ENCODE measurements at regions not wholly inside any gene's neighbourhood (a gene's known extent, or its start where the extent isn't known, plus 50 kb on each side); places are given as distances from the start of the nearest gene placed in this dataset.
"Not testable (repeated sequence)": the region's sequence is repeated elsewhere in the genome, so short reads cannot be mapped to it uniquely, and the experiment has no call there.

- TF ChIP-seq ZNF70 (CRISPR knock-in tag; IDR thresholded peaks at IDR 0.05) (no peak), CSDC2 (CRISPR knock-in tag; IDR thresholded peaks at IDR 0.05) (no peak), SNAI2 (CRISPR knock-in tag; IDR thresholded peaks at IDR 0.05) (no peak), ZFP3 (CRISPR knock-in tag; IDR thresholded peaks at IDR 0.05) (no peak), ESRRG (CRISPR knock-in tag; IDR thresholded peaks at IDR 0.05) (no peak), ARNTL (CRISPR knock-in tag; IDR thresholded peaks at IDR 0.05; ENCODE audit: borderline replicate concordance, low read depth) (no peak), PPARA (CRISPR knock-in tag; IDR thresholded peaks at IDR 0.05; ENCODE audit: borderline replicate concordance) (no peak), BACH2 (CRISPR knock-in tag; IDR thresholded peaks at IDR 0.05; ENCODE audit: borderline replicate concordance) (no peak), CSRNP3 (CRISPR knock-in tag; IDR thresholded peaks at IDR 0.05) (no peak), TOX (CRISPR knock-in tag; IDR thresholded peaks at IDR 0.05; ENCODE audit: borderline replicate concordance) (no peak), ZNF565 (CRISPR knock-in tag; conservative IDR thresholded peaks at IDR 0.05; ENCODE audit: low read depth) (no peak), PATZ1 (CRISPR knock-in tag; IDR thresholded peaks at IDR 0.05; ENCODE audit: borderline replicate concordance) (no peak), TSHZ2 (CRISPR knock-in tag; IDR thresholded peaks at IDR 0.05) (no peak), GLIS3 (CRISPR knock-in tag; IDR thresholded peaks at IDR 0.05) (no peak), ZNF8 (CRISPR knock-in tag; IDR thresholded peaks at IDR 0.05) (no peak), RARB (CRISPR knock-in tag; IDR thresholded peaks at IDR 0.05) (no peak), ISL1 (CRISPR knock-in tag; IDR thresholded peaks at IDR 0.05) (no peak), ZFP30 (CRISPR knock-in tag; IDR thresholded peaks at IDR 0.05) (no peak), POU6F1 (CRISPR knock-in tag; IDR thresholded peaks at IDR 0.05; ENCODE audit: borderline replicate concordance, low read depth) (no peak), OSR1 (CRISPR knock-in tag; IDR thresholded peaks at IDR 0.05) (no peak)
- no peak for ATAC-seq
Observed at GRCh38 chr2:172313715-172314341, 113.6 kb upstream of the ITGA6 start.

- ATAC-seq = not testable (repeated sequence)
Observed at GRCh38 chr2:172315070-172315469, 112.3 kb upstream of the ITGA6 start.

GRCh38 chr2:172322049-172322448 lies 105.3 kb upstream of the ITGA6 start:
- no peak for TF ChIP-seq ARNTL (CRISPR knock-in tag; IDR thresholded peaks at IDR 0.05; ENCODE audit: borderline replicate concordance, low read depth)
- TF ChIP-seq ZNF70 (CRISPR knock-in tag; IDR thresholded peaks at IDR 0.05) = no peak
- TF ChIP-seq SNAI2 (CRISPR knock-in tag; IDR thresholded peaks at IDR 0.05) = no peak
- no peak for TF ChIP-seq TCF4 (CRISPR knock-in tag; IDR thresholded peaks at IDR 0.05; ENCODE audit: borderline replicate concordance)
- TF ChIP-seq ZNF565 (CRISPR knock-in tag; conservative IDR thresholded peaks at IDR 0.05; ENCODE audit: low read depth) = no peak
- no peak for TF ChIP-seq ZC3H10 (CRISPR knock-in tag; IDR thresholded peaks at IDR 0.05)
- no peak for TF ChIP-seq RARB (CRISPR knock-in tag; IDR thresholded peaks at IDR 0.05)
- TF ChIP-seq ESRRG (CRISPR knock-in tag; IDR thresholded peaks at IDR 0.05) = no peak
- TF ChIP-seq GLIS3 (CRISPR knock-in tag; IDR thresholded peaks at IDR 0.05) = no peak
- no peak for TF ChIP-seq TOX (CRISPR knock-in tag; IDR thresholded peaks at IDR 0.05; ENCODE audit: borderline replicate concordance)
- no peak for TF ChIP-seq ISL1 (CRISPR knock-in tag; IDR thresholded peaks at IDR 0.05)
- no peak for TF ChIP-seq POU6F1 (CRISPR knock-in tag; IDR thresholded peaks at IDR 0.05; ENCODE audit: borderline replicate concordance, low read depth)
- no peak for ATAC-seq

Measured in SK-N-SH treated with all-trans-retinoic acid at 6 μM for 48 hours (cell line).